ENCODE measurements at regions not wholly inside any gene's neighbourhood (a gene's known extent, or its start where the extent isn't known, plus 50 kb on each side); places are given as distances from the start of the nearest gene placed in this dataset.

- H3K4me3 ChIP-seq (ENCODE audit: low read length), result no peak overlapping the region
Measured at GRCh38 chr2:215712871-215713790, 277.3 kb upstream of the FN1 start.

DNA sequence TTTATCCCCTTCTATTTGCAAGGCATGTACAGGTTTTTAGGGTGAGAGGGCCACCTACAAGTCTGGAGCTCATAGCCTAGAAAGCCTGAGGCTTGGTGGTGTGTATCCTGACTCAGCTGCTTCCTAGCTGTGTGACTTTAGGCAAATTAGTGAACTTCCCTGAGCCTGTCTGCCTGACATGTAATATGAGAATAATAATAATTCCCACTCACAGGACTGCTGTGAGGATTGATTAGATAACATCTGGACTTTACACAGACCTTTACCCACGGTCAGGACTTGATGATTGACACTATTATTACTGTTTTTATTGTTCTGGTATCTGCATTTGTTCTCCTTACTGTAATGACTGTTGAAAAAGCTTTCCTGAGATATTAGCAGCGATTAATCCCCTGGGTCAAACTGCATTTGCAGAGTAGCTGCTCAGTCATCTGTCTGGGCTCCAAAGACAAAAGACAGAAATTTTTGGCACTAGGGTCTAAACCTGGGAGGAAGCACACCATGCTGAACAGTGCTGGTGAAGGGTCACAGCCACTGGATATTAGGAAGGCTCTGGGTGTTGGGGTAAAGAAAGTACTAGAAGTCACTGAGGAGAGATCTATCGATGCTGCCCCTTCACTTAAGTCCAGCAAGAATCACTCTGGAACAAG, 276.5 kb upstream of the FN1 start:
- no peak overlapping the region for H3K4me3 ChIP-seq (ENCODE audit: low read length)
- no peak for TF ChIP-seq ZNF274 (IDR thresholded peaks at IDR 0.05; ENCODE audit: low read depth, low read length)

More at GRCh38 chr2:215712871-215713790, 277.3 kb upstream of the FN1 start:
- no peak for TF ChIP-seq ZNF274 (IDR thresholded peaks at IDR 0.05; ENCODE audit: low read depth, low read length)

GRCh38 chr2:215711471-215712034, 275.7 kb upstream of the FN1 start:
- no peak for TF ChIP-seq ZNF274 (IDR thresholded peaks at IDR 0.05; ENCODE audit: low read depth, low read length)
- H3K4me3 ChIP-seq (ENCODE audit: low read length), result no peak overlapping the region

DNA sequence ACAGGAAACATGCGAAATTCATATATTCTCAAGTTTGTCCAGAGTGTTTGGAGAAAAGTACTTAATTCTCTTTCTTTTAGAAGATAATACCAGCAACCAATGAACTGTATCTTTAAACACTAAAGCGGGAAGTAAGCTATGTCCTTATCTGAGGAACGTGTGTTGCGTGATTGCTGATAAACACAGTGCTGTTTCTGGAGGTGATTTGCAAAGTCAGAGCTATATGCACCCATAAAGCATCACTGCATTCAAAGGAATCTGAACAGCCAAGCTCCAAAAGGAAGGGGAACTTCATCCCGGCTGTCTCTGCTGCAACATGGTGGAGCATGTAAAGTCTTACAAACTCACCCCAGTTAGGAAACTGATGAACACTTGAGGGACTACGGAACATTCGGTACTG, 271.7 kb upstream of the FN1 start:
- no peak overlapping the region for H3K4me3 ChIP-seq (ENCODE audit: low read length)
- TF ChIP-seq ZNF274 (IDR thresholded peaks at IDR 0.05; ENCODE audit: low read depth, low read length), result no peak

DNA sequence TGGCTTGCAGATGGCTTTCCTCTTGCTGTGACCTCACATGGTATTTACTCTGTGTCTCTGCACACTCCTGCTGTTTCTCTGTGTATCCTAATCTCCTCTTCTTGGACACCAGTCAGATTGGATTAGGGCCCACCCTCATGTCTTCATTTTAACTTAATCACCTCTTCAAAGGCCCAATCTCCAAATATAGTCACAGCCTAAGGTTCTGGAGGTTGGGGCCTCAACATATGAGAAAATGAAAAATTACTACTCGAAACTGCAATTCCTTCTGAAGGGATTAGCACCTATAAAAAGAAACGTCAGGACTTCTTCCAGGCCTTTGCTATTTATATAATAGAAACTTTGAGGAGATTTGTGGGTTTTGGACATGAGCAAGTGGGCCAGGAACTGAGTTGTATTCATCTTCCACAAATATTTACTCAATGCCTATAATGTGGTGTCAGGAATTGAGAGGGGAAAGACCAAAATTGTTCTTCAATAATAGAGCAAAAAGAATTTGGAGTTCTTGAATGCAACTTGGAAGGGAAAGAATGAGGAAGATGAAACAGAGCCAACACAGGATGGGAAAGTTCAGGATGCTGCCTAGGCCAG, 270.0 kb upstream of the FN1 start:
- TF ChIP-seq ZNF274 (IDR thresholded peaks at IDR 0.05; ENCODE audit: low read depth, low read length), result no peak
- H3K4me3 ChIP-seq (ENCODE audit: low read length), result no peak overlapping the region

DNA sequence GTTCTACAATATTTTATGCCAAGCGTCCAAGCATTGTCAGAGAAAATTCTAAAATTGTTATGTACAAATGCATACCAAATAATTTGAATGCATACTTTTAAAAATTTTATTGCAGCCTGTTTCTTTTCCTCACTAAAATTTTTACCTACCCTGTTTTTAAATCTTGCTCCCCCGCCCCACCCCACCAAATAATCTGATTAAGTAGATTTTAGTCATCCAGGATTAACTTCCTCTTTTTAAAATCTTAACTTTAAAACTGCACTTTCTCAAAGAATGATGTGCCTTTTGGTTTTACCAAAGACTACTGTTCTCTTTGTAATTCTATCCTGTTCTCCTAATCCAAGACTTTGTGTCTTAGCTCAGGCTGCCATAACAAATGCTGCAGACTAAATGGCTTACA, 269.4 kb upstream of the FN1 start:
- H3K4me3 ChIP-seq (ENCODE audit: low read length), result no peak overlapping the region
- no peak for TF ChIP-seq ZNF274 (IDR thresholded peaks at IDR 0.05; ENCODE audit: low read depth, low read length)

DNA sequence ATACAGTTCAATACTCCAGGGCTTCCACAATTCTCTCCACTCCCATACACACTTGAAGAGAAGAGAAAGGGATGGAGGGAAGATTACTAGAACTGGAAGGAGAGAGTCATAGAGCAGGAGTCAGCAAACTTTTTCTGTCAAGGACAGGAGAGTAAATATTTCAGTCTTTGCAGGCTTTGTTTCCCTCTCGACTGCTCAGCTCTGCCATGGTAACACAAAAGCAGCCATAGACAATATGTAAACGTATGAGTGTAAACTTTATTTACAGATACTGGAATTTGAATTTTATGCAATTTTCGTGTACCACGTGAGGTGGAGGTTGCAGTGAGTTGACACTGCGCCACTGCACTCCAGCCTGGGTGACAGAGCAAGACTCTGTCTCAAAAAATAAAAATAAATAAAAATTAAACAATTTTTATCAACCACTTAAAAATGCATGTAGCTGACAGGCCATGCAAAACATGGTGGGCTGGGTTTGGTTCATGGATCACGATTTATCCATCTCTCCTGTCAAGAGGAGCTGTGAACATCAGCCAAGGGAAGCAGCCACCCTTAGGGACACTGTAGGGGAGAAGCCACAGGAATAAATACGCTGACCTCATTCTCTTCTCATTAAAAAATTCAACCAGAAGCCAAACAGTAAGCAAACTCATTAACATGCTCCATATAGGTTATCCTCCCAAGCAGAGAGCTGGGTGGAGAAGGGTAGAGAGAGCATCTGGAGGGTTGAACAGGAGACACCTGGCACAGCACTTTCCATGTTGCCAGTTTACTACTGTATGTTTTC, 266.4 kb upstream of the FN1 start:
- H3K4me3 ChIP-seq (ENCODE audit: low read length), result no peak overlapping the region
- TF ChIP-seq ZNF274 (IDR thresholded peaks at IDR 0.05; ENCODE audit: low read depth, low read length), result no peak

DNA sequence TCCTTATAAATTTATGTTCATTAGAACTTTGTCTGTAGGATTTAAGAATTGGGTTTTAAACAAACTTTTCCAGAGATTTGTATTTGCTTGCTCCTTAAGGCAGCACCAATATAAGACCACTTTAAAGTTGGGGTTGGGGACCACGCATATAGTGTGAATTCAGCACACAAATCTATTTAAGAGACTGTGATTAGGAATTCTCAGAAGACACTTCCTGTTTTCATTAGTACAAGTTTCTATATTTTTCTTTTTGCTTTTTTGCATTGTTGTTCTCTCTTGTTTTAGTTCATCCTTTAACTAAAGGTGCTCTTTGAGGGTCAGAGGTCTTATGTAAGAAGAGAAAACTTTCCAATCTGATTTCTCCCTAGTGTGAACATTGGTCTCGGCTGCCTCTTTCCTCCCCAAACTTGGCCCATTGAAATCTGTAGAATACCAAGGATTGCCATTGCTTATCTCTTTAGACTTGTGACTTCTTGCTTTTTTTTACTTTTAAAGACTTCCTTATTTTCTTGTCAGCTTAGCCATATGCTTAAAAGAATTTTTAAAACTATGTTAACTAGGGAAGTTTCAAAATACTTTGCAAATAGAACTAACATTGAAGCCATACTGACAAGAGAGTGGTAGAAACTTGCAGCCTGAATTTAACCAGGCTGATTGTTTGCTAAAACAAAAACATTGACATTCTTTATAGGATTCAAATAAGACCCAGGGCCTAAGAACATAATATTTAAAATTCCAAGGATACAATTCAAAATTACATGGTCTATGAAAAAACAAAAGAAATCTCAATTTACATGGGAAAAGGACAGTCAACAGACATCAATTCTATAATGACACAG, 264.1 kb upstream of the FN1 start:
- TF ChIP-seq ZNF274 (IDR thresholded peaks at IDR 0.05; ENCODE audit: low read depth, low read length), result no peak
- H3K4me3 ChIP-seq (ENCODE audit: low read length), result no peak overlapping the region

- TF ChIP-seq ZNF274 (IDR thresholded peaks at IDR 0.05; ENCODE audit: low read depth, low read length), result no peak
- no peak overlapping the region for H3K4me3 ChIP-seq (ENCODE audit: low read length)
Measured at GRCh38 chr2:215699018-215699417, 263.1 kb upstream of the FN1 start.

GRCh38 chr2:215698566-215698965, 262.7 kb upstream of the FN1 start:
- TF ChIP-seq ZNF274 (IDR thresholded peaks at IDR 0.05; ENCODE audit: low read depth, low read length), result no peak
- H3K4me3 ChIP-seq (ENCODE audit: low read length), result no peak overlapping the region

DNA sequence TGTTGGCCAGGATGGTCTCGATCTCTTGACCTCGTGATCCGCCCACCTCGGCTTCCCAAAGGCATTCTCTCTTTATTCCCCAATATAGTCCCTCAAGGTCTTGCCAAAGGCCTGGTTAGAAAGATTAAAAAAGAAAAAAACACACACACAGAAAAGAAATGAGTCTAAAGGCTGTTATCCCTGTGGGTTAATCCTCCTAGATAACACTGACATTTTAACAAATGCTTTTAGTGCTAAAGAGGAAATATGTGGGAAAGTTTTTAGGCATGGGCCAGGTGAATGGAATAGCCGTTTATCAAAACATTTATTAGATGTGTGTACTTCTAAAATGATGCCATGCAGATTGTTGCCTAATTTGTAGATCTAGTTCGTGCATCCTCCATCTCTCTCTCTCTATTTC, 261.6 kb upstream of the FN1 start:
- TF ChIP-seq ZNF274 (IDR thresholded peaks at IDR 0.05; ENCODE audit: low read depth, low read length), result no peak
- no peak overlapping the region for H3K4me3 ChIP-seq (ENCODE audit: low read length)

- TF ChIP-seq ZNF274 (IDR thresholded peaks at IDR 0.05; ENCODE audit: low read depth, low read length), result no peak
- no peak overlapping the region for H3K4me3 ChIP-seq (ENCODE audit: low read length)
Measured at GRCh38 chr2:215697003-215697402, 261.1 kb upstream of the FN1 start.

DNA sequence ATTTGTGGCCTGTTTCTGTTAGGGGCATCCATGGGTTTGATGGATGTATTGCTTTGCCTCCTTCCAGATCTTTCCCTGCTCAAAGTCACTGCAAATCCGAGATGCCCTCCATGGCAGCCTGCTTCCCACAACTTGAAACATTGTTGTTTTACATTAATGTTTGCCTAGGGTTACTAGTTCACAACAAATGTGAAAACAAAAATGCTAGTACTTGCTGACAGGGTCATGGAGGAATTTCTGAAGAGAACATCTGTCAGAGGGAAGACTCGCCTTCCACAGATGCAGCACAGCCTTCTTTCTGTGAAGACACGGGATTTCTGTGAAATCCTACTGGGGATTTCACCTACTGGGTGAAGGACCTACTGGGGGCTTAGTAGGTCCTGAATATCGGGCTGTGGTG, 260.0 kb upstream of the FN1 start:
- no peak overlapping the region for H3K4me3 ChIP-seq (ENCODE audit: low read length)
- no peak for TF ChIP-seq ZNF274 (IDR thresholded peaks at IDR 0.05; ENCODE audit: low read depth, low read length)
